ENCODE measurements at regions not wholly inside any gene's neighbourhood (a gene's known extent, or its start where the extent isn't known, plus 50 kb on each side); places are given as distances from the start of the nearest gene placed in this dataset.

DNA sequence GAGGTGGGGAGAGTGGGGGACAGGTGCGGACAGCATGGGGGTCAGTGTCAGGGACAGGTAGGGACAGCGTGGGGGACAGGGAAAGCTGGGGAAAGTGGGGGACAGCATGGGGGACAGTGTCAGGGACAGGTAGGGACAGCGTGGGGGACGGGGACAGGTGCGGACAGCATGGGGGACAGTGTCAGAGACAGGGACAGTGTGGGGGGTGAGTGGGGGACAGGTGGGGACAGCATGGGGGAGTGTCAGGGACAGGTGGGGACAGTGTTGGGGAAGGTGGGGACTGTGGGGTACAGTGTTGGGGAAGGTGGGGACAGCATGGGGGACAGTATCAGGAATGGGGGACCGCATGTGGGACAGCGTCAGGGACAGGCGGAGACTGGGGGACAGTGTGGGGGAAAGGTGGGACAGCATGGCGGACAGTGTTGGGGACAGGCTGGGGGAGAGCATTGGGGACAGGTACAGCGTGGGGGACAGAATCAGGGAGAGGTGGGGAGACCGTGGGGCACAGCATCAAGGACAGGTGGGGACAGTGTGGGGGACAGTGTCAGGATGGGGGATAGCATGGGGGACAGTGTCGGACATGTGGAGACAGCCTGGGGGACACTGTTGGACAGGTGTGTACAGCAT is 96.1 kb downstream of the TMEM121 start:
- TF ChIP-seq, protein P1, sequence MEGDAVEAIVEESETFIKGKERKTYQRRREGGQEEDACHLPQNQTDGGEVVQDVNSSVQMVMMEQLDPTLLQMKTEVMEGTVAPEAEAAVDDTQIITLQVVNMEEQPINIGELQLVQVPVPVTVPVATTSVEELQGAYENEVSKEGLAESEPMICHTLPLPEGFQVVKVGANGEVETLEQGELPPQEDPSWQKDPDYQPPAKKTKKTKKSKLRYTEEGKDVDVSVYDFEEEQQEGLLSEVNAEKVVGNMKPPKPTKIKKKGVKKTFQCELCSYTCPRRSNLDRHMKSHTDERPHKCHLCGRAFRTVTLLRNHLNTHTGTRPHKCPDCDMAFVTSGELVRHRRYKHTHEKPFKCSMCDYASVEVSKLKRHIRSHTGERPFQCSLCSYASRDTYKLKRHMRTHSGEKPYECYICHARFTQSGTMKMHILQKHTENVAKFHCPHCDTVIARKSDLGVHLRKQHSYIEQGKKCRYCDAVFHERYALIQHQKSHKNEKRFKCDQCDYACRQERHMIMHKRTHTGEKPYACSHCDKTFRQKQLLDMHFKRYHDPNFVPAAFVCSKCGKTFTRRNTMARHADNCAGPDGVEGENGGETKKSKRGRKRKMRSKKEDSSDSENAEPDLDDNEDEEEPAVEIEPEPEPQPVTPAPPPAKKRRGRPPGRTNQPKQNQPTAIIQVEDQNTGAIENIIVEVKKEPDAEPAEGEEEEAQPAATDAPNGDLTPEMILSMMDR (conservative IDR thresholded peaks at IDR 0.05; ENCODE audit: low read depth, low read length), result no peak
- no peak for TF ChIP-seq EZH2 (IDR thresholded peaks at IDR 0.05; ENCODE audit: borderline replicate concordance, low read depth, low read length, poor library complexity, severe bottlenecking)
